Activated effector memory CD4-positive, alpha-beta T cell treated with Interleukin-2 at 50 U/mL for 16 hours (primary cell): ENCODE measurements at regions not wholly inside any gene's neighbourhood (a gene's known extent, or its start where the extent isn't known, plus 50 kb on each side); places are given as distances from the start of the nearest gene placed in this dataset.
"Not testable (repeated sequence)": the region's sequence is repeated elsewhere in the genome, so short reads cannot be mapped to it uniquely, and the experiment has no call there.

Experiments
- DNase-seq: peaks from one replicate; pipeline ENCODE4 v3.0.0-alpha.2; 2020

GRCh38 chr5:100013305-100013704 lies 521.9 kb upstream of the FAM174A start:
- not testable (repeated sequence) for DNase-seq

GRCh38 chr5:100011160-100011559 lies 524.0 kb upstream of the FAM174A start:
- DNase-seq, result not testable (repeated sequence)

DNA sequence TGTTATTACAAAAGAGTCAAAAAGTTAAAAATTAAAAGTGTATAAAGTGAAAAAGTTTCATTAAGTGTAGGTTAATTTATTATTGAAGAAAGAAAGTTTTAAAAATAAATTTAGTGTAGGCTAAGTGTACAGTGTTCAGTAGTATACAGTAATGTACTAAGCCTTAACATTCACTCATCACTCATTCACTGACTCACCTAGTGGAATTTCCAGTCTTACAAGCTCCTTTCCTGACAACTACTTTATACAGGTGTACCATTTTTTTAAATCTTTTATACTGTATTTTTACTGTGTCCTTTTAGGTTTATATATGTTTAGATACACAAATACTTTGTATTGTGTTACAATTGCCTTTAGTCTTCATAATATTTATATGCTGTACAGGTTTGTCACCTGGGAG lies 530.2 kb upstream of the FAM174A start:
- no peak for DNase-seq

GRCh38 chr5:99998319-99998718 lies 536.9 kb upstream of the FAM174A start:
- no peak for DNase-seq

- no peak for DNase-seq
Measured at GRCh38 chr5:99995407-99995806, 539.8 kb upstream of the FAM174A start.

GRCh38 chr5:99973779-99974178 lies 561.4 kb upstream of the FAM174A start:
- no peak for DNase-seq

DNA sequence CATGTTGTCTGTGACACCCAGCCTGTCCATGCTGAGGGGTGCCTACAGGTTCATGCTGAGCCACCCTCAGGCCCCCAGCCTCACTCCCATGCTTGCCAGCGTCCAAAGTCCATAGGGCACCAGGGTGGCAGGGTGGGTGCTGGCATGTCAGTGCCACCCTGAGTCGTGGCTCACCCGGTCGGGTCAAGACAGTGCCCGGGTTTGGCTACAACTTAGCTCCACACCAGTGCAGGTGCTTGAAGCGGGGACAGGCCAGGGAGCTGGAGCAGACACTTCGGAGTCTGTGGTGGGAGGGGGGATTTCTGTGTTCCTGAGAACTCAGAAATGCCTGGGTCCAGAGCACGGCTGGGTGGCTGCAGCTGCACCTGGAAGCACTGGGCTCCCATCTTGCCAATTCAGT lies 579.2 kb upstream of the FAM174A start:
- DNase-seq, result no peak

GRCh38 chr5:99955006-99955405 lies 580.2 kb upstream of the FAM174A start:
- DNase-seq, result no peak

- no peak for DNase-seq
Measured at GRCh38 chr5:99949969-99950524, 585.1 kb upstream of the FAM174A start.

- no peak for DNase-seq
Measured at GRCh38 chr5:99949361-99949760, 585.8 kb upstream of the FAM174A start.

- no peak for DNase-seq
Measured at GRCh38 chr5:99948850-99949249, 586.3 kb upstream of the FAM174A start.

- no peak for DNase-seq
Measured at GRCh38 chr5:99945478-99946442, 589.4 kb upstream of the FAM174A start.

- no peak for DNase-seq
Measured at GRCh38 chr5:99940540-99940939, 594.6 kb upstream of the FAM174A start.

- no peak for DNase-seq
Measured at GRCh38 chr5:99936911-99937310, 598.3 kb upstream of the FAM174A start.

DNA sequence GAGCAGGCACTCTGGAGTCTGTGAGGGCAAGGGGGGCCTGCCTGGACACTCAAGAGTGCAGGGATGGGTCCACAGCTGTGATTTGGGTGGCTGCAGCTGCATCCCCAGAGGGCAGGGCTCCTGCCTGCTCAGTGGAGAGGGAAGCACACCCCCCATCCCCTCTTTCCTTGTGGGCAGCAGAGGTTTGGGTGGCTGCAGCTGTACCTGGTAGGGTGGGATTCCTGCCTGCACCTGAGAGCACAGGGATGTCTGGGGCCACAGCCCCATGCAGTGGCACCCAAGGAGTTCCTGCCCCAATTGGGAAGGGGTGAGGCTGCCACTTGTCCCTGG lies 605.4 kb upstream of the FAM174A start:
- DNase-seq, result no peak

GRCh38 chr5:99929067-99929805 lies 605.9 kb upstream of the FAM174A start:
- DNase-seq, result no peak

DNA sequence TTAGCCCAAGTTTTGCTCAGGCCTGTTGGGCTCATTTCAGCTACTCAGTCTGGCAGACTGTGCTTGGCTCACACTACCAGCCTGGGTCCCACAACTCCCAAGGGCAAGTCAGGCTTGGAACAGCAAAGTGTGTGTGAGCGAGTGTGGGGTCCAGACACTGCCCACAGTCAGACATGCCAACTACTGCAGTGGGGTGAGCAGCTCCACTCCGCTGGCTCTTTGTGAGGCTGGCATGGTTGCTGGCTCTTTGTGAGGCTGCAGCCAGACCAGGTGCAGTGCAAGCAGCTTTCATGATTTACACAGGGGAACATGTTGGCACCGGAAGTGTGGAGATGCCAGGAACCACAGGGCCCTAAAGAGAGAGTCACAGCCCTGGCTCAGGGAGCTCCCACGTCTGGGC lies 606.7 kb upstream of the FAM174A start:
- DNase-seq, result no peak

GRCh38 chr5:99926463-99926862 lies 608.7 kb upstream of the FAM174A start:
- DNase-seq, result no peak

GRCh38 chr5:99922386-99922785 lies 612.8 kb upstream of the FAM174A start:
- DNase-seq, result no peak

DNA sequence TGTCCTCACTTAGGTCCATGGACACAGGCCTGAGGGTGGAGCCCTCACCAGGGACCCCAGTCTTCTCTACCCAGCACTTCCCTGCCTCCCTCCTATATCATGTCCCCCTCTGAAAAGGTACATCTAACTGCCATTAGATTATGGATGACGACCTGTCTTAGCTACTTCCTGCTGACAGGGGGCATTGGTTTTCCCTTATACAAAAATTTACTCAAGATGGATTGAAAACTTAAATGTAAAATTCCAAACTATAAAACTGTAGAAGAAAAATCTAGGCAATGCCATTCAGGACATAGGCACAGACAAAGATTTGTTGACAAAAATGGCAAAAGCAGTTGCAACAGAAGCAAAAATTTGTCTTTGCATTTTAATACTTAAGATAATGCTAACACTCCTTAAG lies 623.2 kb upstream of the FAM174A start:
- DNase-seq, result no peak

- DNase-seq, result no peak
Measured at GRCh38 chr5:99906776-99907175, 628.4 kb upstream of the FAM174A start.

DNA sequence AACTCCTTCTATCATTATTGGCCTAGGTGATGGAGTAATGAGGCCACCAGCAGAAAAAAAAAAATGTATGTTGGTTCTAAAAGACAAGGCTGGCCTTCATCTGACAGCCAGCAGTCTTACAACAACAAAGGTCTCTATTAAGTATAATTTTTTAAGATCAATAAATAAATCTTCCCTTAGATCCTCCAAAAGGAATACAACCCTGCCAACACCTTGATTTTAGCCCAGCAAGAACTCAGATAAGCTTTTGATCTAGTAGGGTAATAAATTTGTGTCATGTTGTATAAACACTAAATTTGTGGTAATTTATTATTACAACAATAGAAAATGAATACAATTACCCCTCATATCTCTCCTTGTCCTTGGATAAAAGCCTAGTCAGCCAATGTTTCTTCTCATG lies 633.2 kb upstream of the FAM174A start:
- DNase-seq, result no peak

- no peak for DNase-seq
Measured at GRCh38 chr5:99900302-99900852, 634.8 kb upstream of the FAM174A start.
